HepG2 (cell line): ENCODE measurements at regions not wholly inside any gene's neighbourhood (a gene's known extent, or its start where the extent isn't known, plus 50 kb on each side); places are given as distances from the start of the nearest gene placed in this dataset.

Experiments
- TAF15 ChIP-seq: fragments of 200-400 bp; formaldehyde crosslinking; IDR thresholded peaks from one replicate; pipeline ENCODE4 v1.6.1; 2018; ENCODE audit warnings: mild to moderate bottlenecking, low read depth, low read length; ENCODE audit not compliant: poor library complexity, severe bottlenecking
- ZNF512 ChIP-seq: sonication (generic); formaldehyde crosslinking; IDR thresholded peaks from 2 replicates; pipeline ENCODE4 v1.4.0; 2020; ENCODE audit warnings: mild to moderate bottlenecking, missing genetic modification reagents

GRCh38 chr5:175384724-175385552 is 59.0 kb downstream of the DRD1 start:
- TF ChIP-seq TAF15: no peak
- TF ChIP-seq ZNF512: no peak
